ENCODE measurements at regions not wholly inside any gene's neighbourhood (a gene's known extent, or its start where the extent isn't known, plus 50 kb on each side); places are given as distances from the start of the nearest gene placed in this dataset.

DNA sequence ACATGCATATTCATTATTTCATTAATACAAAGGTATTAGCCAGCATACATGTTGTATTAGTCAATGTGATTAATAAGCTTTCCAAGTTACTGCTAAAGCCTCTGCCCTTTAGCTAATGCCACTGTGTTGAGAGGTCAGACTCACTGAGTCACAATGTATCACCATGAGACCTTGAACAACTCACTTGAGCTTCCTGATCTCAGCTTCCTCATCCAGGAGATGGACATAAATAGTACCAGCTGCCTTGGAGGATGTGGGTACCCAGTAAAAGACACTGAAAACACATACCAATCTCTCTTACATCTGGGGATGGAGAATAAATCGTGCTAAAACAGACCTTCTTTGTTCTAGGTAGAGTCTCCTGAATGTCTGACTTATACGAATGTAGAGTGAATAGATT is 224.6 kb downstream of the EPHA4 start:
- Histone ChIP-seq H3K27me3 (ENCODE audit: control insufficient read depth in 1 of 2, insufficient read depth in 2 of 2, low read length in 2 of 2) (no peaks in the 10 kb centered on the region), H3K4me3 (replicated peaks in 1 of 3; ENCODE audit: insufficient read depth in 1 of 3, low read depth in 2 of 3, low read length in 3 of 3) (no peak overlapping the region), H3K79me2 (ENCODE audit: insufficient read depth, low read length) (no peaks in the 10 kb centered on the region), H3K4me2 (ENCODE audit: low read depth, low read length) (no peak overlapping the region), H3K9me3 (ENCODE audit: low read length) (no peaks in the 10 kb centered on the region), H3K9ac (ENCODE audit: insufficient read depth, low read depth, low read length) (no peak overlapping the region), H3K36me3 (replicated peaks in 1 of 2; ENCODE audit: control insufficient read depth in 1 of 2, insufficient read depth in 2 of 2, low read length in 2 of 2) (no peaks in the 10 kb centered on the region), H3K4me1 (ENCODE audit: insufficient read depth, low read length) (no peaks in the 10 kb centered on the region), H3K27ac (ENCODE audit: extremely low read length, insufficient read depth, low read length) (no peak overlapping the region), H2AFZ (ENCODE audit: low read length) (no peak overlapping the region), H4K20me1 (ENCODE audit: insufficient read depth, low read length) (no peaks in the 10 kb centered on the region)
- in situ Hi-C loops (cut with HindIII; ENCODE audit: extremely low pct_ligation_motif_present, low pct_unique_long_range_greater_than_20kb) (no loop called here), intact Hi-C loops (cut with micrococcal nuclease; ENCODE audit: unreplicated experiment) (no loop called here)
- ChIA-PET POLR2A (no interaction called here), CTCF (ENCODE audit: low intra/inter-chr PET ratio, low total read pairs) (no interaction called here)
- TF ChIP-seq ZNF703 (CRISPR knock-in tag; IDR thresholded peaks at IDR 0.05; ENCODE audit: borderline replicate concordance) (no peak), ZNF644 (CRISPR knock-in tag; IDR thresholded peaks at IDR 0.05; ENCODE audit: low read depth) (no peak), ZKSCAN5 (CRISPR knock-in tag; IDR thresholded peaks at IDR 0.05) (no peak), U2AF1 (optimal IDR thresholded peaks at IDR 0.05; ENCODE audit: low read depth, low read length) (no peak), ZNF510 (CRISPR knock-in tag; IDR thresholded peaks at IDR 0.05; ENCODE audit: low read depth) (no peak)
- TF ChIP-seq, protein P1, sequence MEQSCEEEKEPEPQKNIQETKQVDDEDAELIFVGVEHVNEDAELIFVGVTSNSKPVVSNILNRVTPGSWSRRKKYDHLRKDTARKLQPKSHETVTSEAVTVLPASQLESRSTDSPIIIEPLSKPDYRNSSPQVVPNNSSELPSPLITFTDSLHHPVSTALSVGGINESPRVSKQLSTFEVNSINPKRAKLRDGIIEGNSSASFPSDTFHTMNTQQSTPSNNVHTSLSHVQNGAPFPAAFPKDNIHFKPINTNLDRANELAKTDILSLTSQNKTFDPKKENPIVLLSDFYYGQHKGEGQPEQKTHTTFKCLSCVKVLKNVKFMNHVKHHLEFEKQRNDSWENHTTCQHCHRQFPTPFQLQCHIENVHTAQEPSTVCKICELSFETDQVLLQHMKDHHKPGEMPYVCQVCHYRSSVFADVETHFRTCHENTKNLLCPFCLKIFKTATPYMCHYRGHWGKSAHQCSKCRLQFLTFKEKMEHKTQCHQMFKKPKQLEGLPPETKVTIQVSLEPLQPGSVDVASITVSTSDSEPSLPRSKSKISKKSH (CRISPR knock-in tag; IDR thresholded peaks at IDR 0.05; ENCODE audit: borderline replicate concordance) = no peak
- TF ChIP-seq, protein P2, sequence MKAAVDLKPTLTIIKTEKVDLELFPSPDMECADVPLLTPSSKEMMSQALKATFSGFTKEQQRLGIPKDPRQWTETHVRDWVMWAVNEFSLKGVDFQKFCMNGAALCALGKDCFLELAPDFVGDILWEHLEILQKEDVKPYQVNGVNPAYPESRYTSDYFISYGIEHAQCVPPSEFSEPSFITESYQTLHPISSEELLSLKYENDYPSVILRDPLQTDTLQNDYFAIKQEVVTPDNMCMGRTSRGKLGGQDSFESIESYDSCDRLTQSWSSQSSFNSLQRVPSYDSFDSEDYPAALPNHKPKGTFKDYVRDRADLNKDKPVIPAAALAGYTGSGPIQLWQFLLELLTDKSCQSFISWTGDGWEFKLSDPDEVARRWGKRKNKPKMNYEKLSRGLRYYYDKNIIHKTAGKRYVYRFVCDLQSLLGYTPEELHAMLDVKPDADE (CRISPR knock-in tag; IDR thresholded peaks at IDR 0.05) = no peak
- TF ChIP-seq, protein P3, sequence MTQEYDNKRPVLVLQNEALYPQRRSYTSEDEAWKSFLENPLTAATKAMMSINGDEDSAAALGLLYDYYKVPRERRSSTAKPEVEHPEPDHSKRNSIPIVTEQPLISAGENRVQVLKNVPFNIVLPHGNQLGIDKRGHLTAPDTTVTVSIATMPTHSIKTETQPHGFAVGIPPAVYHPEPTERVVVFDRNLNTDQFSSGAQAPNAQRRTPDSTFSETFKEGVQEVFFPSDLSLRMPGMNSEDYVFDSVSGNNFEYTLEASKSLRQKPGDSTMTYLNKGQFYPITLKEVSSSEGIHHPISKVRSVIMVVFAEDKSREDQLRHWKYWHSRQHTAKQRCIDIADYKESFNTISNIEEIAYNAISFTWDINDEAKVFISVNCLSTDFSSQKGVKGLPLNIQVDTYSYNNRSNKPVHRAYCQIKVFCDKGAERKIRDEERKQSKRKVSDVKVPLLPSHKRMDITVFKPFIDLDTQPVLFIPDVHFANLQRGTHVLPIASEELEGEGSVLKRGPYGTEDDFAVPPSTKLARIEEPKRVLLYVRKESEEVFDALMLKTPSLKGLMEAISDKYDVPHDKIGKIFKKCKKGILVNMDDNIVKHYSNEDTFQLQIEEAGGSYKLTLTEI (CRISPR knock-in tag; conservative IDR thresholded peaks at IDR 0.05) = no peak
- 10% methylated on average over 2 of the region's 2 CpGs for WGBS (ENCODE audit: low lambda C conversion rate)
- ATAC-seq (no peak), FAIRE-seq (no peak), DNase-seq (ENCODE audit: low spot score) (no peak)
- no TSS peak for BruUV-seq (replicated peaks)
